Thyroid gland (tissue), 4 donors: ENCODE measurements at regions not wholly inside any gene's neighbourhood (a gene's known extent, or its start where the extent isn't known, plus 50 kb on each side); places are given as distances from the start of the nearest gene placed in this dataset.

ENCODE experiments used
- DNase-seq, 2 donors: peaks; one replicate each; pipeline ENCODE4 v3.0.0-alpha.2; 2019
- H3K27ac ChIP-seq, 3 donors: fragments of 200-600 bp; sonication (generic); 1 replicate in 2 of 3; 2 replicates in 1 of 3; pipeline ENCODE4 v1.5.1; 2016 to 2019; ENCODE audit warnings: mild to moderate bottlenecking in 1 of 3, moderate library complexity in 1 of 3
- H3K27me3 ChIP-seq: fragments of 200-600 bp; sonication (generic); one replicate; pipeline ENCODE4 v1.5.1; 2019
- H3K36me3 ChIP-seq, 2 donors: fragments of 200-600 bp; sonication (generic); one replicate each; pipeline ENCODE4 v1.5.1; 2016 to 2019
- H3K4me1 ChIP-seq, 2 donors: fragments of 200-600 bp; sonication (generic); one replicate each; pipeline ENCODE4 v1.5.1; 2017 to 2019
- H3K4me3 ChIP-seq, 3 donors: fragments of 200-600 bp; sonication (generic); replicated peaks in 1 of 3; 1 replicate in 2 of 3; 2 replicates in 1 of 3; pipeline ENCODE4 v1.5.1; 2016; ENCODE audit warnings: mild to moderate bottlenecking in 1 of 3
- H3K9me3 ChIP-seq: fragments of 200-600 bp; sonication (generic); one replicate; pipeline ENCODE4 v1.5.1; 2017
- POLR2A ChIP-seq, 2 donors: fragments of 450-650 bp; IDR thresholded peaks; one replicate each; pipeline ENCODE4 v1.6.1; 2017; ENCODE audit warnings: antibody characterized with exemption in 2 of 2, mild to moderate bottlenecking in 2 of 2, moderate library complexity in 1 of 2
- WGBS, 2 donors: methylation state at CpG; one replicate each; pipeline ENCODE4 v1.1.5; 2017; 5-methylcytosine and 5-hydroxymethylcytosine counted together
- intact Hi-C: fragments of 100-400 bp; cut with DNase I; formaldehyde crosslinking; loops from one replicate; pipeline ENCODE4 v1.15.1; 2023
- TF ChIP-seq, protein P1 (sequence below), 6 experiments: fragments of 200-600 bp in 3 of 6; fragments of 450-650 bp in 3 of 6; sonication (generic) in 3 of 6; IDR thresholded peaks; one replicate each; pipeline ENCODE4 v1.5.1; 2016 to 2019; ENCODE audit warnings: antibody characterized with exemption in 6 of 6, mild to moderate bottlenecking in 2 of 6, inconsistent platforms in 1 of 6, moderate library complexity in 1 of 6

- no peaks in the 10 kb centered on the region for H3K9me3 ChIP-seq
- intact Hi-C loops, result no loop called here
- no peaks in the 10 kb centered on the region for H3K4me1 ChIP-seq
- TF ChIP-seq, protein P1, sequence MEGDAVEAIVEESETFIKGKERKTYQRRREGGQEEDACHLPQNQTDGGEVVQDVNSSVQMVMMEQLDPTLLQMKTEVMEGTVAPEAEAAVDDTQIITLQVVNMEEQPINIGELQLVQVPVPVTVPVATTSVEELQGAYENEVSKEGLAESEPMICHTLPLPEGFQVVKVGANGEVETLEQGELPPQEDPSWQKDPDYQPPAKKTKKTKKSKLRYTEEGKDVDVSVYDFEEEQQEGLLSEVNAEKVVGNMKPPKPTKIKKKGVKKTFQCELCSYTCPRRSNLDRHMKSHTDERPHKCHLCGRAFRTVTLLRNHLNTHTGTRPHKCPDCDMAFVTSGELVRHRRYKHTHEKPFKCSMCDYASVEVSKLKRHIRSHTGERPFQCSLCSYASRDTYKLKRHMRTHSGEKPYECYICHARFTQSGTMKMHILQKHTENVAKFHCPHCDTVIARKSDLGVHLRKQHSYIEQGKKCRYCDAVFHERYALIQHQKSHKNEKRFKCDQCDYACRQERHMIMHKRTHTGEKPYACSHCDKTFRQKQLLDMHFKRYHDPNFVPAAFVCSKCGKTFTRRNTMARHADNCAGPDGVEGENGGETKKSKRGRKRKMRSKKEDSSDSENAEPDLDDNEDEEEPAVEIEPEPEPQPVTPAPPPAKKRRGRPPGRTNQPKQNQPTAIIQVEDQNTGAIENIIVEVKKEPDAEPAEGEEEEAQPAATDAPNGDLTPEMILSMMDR (IDR thresholded peaks at IDR 0.05), result no peak
- TF ChIP-seq POLR2A (IDR thresholded peaks at IDR 0.05), result no peak
- WGBS, 2 donors, result 94 to 97% methylated on average over 3 of the region's 3 CpGs
- no peak overlapping the region for H3K27ac ChIP-seq
- no peak overlapping the region for H3K4me3 ChIP-seq
- no peaks in the 10 kb centered on the region for H3K27me3 ChIP-seq
- no peaks in the 10 kb centered on the region for H3K36me3 ChIP-seq
- DNase-seq, result no peak
Measured at GRCh38 chr10:57799625-57800024, 468.1 kb downstream of the IPMK start.

- intact Hi-C loops, result no loop called here
- H3K9me3 ChIP-seq, result no peaks in the 10 kb centered on the region
- no peak for TF ChIP-seq POLR2A (IDR thresholded peaks at IDR 0.05)
- TF ChIP-seq, protein P1 (IDR thresholded peaks at IDR 0.05), result no peak
- no peaks in the 10 kb centered on the region for H3K27me3 ChIP-seq
- H3K4me1 ChIP-seq, result no peaks in the 10 kb centered on the region
- H3K4me3 ChIP-seq, result no peak overlapping the region
- H3K27ac ChIP-seq, result no peak overlapping the region
- WGBS, 2 donors, result 41 to 42% methylated on average over 3 of the region's 3 CpGs
- H3K36me3 ChIP-seq, result no peaks in the 10 kb centered on the region
- no peak for DNase-seq
Measured at GRCh38 chr10:57798830-57799229, 468.9 kb downstream of the IPMK start.

DNA sequence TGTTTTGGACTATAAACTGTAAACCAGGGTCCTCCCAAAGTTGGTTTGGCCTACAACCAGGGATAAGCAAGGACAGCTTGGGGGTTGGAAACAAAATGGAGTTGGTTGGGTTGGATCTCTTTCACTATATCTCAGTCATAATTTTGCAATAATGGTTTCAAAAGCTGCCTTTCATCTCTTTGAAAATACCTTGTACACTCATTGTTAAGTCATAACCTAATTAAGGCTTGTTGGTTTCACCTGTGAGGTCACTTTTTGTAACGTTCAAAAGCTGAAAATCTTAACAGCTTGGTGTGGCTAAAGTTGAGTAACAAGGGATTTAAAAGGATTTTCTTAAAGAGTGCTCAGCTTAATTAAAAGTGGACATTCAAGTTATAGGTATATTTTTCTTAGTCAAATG is 476.1 kb downstream of the IPMK start:
- TF ChIP-seq, protein P1 (IDR thresholded peaks at IDR 0.05), result no peak
- TF ChIP-seq POLR2A (IDR thresholded peaks at IDR 0.05), result no peak
- Histone ChIP-seq H3K27ac (no peak overlapping the region), H3K27me3 (no peaks in the 10 kb centered on the region), H3K9me3 (no peaks in the 10 kb centered on the region), H3K4me1 (peaks cover 4 to 5% of the 10 kb centered on the region in 2 donors), H3K4me3 (no peak overlapping the region), H3K36me3 (no peaks in the 10 kb centered on the region)
- 94% methylated on average over 1 of the region's 1 CpG for WGBS, 2 donors
- DNase-seq, result no peak
- intact Hi-C loops, result no loop called here

DNA sequence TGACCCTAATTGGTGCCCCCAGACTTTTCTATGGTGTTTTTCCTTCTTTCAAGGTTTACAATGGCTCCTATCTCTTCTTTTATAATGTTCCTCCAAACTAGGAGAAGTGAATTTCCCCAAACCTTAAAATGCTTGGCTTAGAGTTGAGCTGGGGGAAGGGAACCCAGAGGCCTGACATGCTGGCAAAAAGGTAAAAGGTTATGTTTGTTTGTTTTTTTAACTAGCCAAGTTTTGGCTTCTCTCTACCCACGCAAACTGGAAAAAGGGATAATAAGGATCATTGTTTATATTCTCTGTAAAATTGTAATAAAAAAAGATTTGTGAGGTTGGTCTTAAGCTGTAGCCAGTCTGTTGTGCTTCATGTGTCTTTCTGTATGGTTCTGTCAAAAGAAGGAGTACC is 477.0 kb downstream of the IPMK start:
- TF ChIP-seq POLR2A (IDR thresholded peaks at IDR 0.05), result no peak
- TF ChIP-seq, protein P1 (IDR thresholded peaks at IDR 0.05), result no peak
- intact Hi-C loops, result no loop called here

GRCh38 chr10:57788117-57788516 is 479.6 kb downstream of the IPMK start:
- WGBS, 2 donors, result 95 to 97% methylated on average over 3 of the region's 3 CpGs
- intact Hi-C loops, result no loop called here
- TF ChIP-seq, protein P1 (IDR thresholded peaks at IDR 0.05), result no peak
- TF ChIP-seq POLR2A (IDR thresholded peaks at IDR 0.05), result no peak

More for the DNA sequence above, 477.0 kb downstream of the IPMK start:
- 93 to 95% methylated on average over 1 of the region's 1 CpG for WGBS, 2 donors
- H3K27ac ChIP-seq, result no peak overlapping the region
- DNase-seq, result no peak
- H3K4me3 ChIP-seq, result no peak overlapping the region
- no peaks in the 10 kb centered on the region for H3K9me3 ChIP-seq
- peaks cover 12 to 13% of the 10 kb centered on the region in 2 donors for H3K4me1 ChIP-seq
- no peaks in the 10 kb centered on the region for H3K27me3 ChIP-seq
- no peaks in the 10 kb centered on the region for H3K36me3 ChIP-seq

More at GRCh38 chr10:57788117-57788516, 479.6 kb downstream of the IPMK start:
- no peaks in the 10 kb centered on the region for H3K27me3 ChIP-seq
- no peak for DNase-seq
- H3K27ac ChIP-seq, result no peak overlapping the region
- no peak overlapping the region for H3K4me3 ChIP-seq
- peaks cover 18 to 19% of the 10 kb centered on the region in 2 donors for H3K4me1 ChIP-seq
- no peaks in the 10 kb centered on the region for H3K9me3 ChIP-seq
- no peaks in the 10 kb centered on the region for H3K36me3 ChIP-seq
